ENCODE measurements at regions not wholly inside any gene's neighbourhood (a gene's known extent, or its start where the extent isn't known, plus 50 kb on each side); places are given as distances from the start of the nearest gene placed in this dataset.
A peak's percentile ranks its signal among the peaks of the same experiment; 100 is the strongest.
"Not testable (repeated sequence)": the region's sequence is repeated elsewhere in the genome, so short reads cannot be mapped to it uniquely, and the experiment has no call there.

DNA sequence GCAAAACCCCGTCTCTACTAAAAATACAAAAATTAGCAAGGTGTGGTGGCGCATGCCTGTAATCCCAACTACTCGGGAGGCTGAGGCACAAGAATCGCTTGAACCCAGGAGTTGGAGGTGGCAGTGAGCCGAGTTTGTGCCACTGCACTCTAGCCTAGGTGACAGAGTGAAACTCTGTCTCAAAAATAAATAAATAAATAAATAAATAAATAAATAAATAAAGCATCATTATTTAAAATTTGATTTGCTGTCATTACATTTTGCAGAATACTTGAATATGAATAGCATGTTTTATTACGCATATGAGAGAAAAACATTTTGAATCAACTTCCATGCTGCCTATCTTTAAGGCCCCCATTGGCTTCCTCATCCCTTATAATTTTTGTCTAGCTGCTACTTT, 53.4 kb upstream of the MED14 start:
- not testable (repeated sequence) for DNase-seq

DNA sequence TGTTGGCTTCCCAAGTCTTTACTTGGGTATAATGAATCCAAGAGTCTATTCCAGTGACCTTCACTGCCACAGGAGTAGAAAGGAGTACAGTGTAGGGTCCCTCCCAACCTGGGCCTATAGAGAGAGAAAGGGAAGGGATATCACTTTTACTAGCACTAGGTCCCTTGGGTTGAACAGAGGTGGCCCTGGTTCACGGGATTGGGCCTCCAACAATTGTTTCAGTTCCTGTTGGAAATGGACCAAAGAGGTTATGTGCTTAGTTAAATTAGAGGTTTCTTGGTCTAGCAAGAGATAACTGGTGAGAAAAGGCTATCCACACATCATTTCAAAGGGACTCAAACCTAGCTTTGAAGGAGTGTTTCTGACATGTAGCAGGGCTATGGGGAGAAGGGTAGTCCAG, 57.1 kb upstream of the MED14 start:
- no peak for DNase-seq

DNA sequence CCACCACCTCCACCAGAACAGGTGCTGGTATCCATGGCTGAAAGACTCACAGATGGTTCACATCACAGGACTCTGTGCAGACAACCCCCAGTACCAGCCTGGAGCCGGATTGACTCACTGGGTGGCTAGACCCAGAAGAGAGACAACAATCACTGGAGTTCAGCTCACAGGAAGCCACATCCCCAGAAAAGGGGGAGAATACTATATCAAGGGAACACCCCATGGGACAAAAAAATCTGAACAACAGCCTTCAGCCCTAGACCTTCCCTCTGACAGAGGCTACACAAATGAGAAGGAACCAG, 59.4 kb upstream of the MED14 start:
- not testable (repeated sequence) for DNase-seq

GRCh38 chrX:40799745-40800144, 64.4 kb upstream of the MED14 start:
- DNase-seq: not testable (repeated sequence)

DNA sequence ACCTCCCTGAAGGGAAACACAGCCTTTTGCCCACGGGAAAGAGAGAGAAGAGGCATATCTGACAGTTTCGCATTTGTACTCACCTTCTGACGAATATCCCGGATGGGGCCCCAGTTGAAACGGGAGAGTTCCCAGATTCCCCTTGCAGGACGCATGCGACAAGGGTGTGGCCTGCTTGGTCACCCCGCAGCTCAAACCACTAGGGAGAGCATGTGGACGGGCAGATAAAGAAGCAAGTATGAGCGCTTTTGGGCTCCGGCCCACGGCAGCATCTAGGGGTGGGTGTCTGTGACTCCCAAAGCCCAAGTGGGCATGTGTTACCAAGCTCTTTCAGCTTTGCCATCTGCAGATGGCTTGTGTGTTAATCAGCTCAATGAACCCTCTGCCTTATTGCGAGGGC, 70.1 kb upstream of the MED14 start:
- DNase-seq: peak; percentile 23

- peak; percentile 12 for DNase-seq
Measured at GRCh38 chrX:40806513-40807220, 71.3 kb upstream of the MED14 start.

GRCh38 chrX:40807384-40807783, 72.0 kb upstream of the MED14 start:
- no peak for DNase-seq

DNA sequence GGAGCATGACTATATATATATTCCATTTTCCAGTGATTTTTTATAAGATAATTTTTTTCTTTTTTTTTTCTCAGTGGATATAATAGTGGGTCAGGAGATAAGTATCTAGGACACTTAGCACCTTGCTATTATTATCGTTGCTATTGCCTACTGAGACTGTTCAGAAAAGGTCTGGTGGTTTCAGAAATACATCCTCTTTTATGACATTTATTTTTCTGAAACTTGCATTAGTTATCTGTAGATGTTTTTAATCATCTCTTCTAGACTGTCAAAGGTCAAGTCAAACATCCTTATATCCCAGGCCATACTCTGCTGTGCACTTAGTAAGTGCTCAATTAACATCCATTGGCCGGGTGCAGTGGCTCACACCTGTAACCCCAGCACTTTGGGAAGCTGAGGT, 72.9 kb upstream of the MED14 start:
- no peak for DNase-seq

DNA sequence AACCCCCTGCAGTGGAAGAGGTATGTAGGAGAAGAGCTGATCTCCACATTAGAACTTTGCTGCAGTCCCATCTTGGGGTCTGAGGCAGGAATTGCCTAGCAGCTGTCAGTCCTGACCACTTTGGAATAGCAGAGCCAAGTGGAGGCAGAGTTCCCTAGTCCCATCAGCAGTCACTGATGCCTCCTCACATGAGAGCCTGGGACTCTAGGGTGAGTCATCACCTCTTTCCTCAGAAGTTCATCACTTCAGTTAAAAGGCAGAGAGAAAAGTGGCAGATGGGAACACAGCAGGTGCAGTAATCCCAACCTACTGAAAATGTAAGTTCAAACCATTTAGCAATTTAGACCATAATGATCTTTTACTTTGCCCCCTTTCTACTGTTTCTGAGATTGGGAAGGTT, 73.9 kb upstream of the MED14 start:
- DNase-seq: no peak

DNA sequence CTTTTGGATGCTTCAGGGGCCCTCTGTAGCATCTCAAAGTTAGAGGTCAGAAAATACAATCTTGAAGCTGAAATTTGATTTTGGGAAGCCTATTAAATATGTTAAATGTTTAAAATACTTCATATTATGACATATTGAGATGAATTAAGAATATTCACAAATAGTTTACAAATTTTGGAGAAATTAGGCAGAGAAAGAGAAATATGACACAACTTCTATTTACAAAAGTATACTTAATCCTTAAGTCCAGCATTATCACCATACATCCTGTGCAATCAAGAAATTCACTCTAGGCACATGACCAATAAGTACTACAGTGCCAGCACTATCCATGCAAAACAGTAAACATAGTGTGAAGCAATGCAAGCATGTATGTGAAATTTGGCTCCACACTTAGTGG, 79.7 kb upstream of the MED14 start:
- DNase-seq: not testable (repeated sequence)

GRCh38 chrX:40816906-40817305, 81.6 kb upstream of the MED14 start:
- DNase-seq: no peak

DNA sequence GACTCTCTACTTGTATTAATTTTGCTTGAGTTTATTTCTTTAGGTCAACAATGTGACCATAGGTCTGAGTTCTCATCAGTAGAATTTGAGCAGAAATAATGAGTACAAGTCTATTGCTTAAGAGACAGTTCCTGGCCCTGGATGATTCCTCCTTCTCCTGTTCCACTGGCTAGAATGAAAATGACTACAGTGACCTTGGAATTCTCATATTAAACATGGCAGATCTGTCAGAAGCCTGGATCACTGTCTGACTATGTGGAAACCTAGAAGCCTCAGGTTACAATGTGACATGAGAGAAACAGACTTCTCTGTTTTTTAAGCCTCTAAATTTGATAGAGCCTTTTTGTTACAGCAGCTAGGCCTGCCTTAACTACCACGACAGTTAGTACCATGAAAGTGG, 82.9 kb upstream of the MED14 start:
- DNase-seq: no peak

- no peak for DNase-seq
Measured at GRCh38 chrX:40821780-40822179, 86.4 kb upstream of the MED14 start.

DNA sequence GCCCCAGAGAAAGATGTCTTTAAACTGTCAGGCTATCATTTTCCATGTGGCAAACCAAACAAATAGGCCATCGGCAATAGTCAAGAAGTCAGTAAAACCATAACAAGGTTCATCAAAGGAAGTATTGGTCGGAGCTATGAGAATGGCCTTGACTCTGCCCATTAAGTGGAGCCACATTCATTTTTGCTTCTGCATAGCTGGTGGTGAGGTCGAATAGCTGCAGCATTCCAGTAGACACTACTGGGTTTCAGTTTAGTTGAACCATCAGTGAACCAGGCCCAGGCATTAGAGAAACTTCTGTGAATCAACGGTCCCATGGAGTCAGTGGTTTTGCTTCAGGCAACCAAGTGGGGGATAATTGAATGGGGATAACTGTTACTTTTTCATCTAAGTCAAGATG, 92.0 kb upstream of the MED14 start:
- no peak for DNase-seq

- no peak for DNase-seq
Measured at GRCh38 chrX:40831750-40832149, 96.4 kb upstream of the MED14 start.

GRCh38 chrX:40832723-40833122, 97.4 kb upstream of the MED14 start:
- no peak for DNase-seq

DNA sequence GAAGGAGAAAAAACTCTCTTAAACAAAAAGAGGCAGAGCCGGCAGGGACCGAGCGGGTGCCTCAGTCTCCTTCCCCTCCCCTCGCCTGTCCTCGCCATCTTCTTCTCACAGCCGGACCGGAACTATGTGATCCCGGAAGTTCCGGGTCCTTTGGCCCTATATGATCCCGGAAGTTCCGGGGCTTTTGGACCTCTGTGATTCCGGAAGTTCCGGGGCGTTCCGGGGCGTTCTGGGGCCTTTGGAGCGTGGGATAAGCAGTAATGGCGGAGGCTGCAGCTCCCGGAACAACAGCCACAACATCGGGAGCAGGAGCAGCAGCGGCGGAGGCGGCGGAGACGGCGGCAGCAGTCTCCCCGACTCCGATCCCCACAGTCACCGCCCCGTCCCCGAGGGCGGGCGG, 98.9 kb upstream of the MED14 start:
- no peak for DNase-seq

DNA sequence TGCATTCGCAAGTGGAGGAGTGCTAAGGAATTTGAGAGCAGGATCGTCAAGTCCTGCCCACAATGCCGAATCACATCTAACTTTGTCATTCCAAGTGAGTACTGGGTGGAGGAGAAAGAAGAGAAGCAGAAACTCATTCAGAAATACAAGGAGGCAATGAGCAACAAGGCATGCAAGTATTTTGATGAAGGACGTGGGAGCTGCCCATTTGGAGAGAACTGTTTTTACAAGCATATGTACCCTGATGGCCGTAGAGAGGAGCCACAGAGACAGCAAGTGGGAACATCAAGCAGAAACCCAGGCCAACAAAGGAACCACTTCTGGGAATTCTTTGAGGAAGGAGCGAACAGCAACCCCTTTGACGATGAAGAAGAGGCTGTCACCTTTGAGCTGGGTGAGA, 100.2 kb upstream of the MED14 start:
- DNase-seq: no peak

- no peak for DNase-seq
Measured at GRCh38 chrX:40843643-40844042, 108.3 kb upstream of the MED14 start.

DNA sequence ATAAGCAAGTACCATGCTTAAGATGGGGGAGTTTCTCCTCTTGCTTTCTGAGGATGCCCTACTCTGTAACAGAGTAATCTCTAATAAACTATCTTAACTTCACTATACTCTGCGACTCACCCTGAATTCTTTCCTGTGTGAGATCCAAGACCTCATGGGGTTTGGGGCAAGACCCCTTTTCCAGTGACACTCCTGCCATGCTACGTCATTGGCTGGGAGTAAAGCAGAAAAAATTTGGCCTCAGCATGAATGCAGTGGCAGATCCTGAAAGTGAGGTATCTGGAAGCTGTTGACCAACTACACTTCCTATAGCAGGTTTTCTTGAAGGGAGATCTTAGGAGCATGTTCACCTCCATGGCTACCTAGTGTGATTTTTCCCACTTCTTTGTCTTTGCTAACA, 109.1 kb upstream of the MED14 start:
- no peak for DNase-seq

DNA sequence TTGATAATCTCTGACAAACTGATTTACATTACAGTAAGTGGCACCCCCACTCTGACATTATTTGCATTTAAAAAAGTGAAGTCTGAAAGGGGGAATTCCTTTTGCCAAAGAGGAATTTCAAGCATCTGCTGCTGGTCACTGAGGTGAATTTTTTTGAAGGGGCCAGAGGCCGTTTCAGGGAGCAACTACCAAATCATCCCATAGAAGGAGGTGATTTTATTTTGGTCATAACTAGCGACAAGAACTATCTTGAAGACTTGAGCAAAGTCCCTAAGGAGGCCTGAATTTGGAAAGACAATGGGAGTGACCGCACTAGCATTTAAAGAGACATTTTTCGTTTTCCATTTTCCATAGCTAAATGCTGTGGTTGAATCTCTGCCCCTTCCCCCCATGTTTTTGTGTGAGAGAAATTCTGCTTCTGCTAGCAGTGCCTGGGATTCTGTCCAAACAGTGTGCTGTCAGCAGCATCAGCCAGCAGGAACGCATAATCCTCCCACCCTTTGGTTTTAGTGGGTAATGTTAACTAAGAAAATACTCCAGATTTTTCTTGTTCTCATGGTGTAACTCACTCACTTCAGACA, 110.1 kb upstream of the MED14 start:
- DNase-seq: no peak

GRCh38 chrX:40849906-40850823, 114.8 kb upstream of the MED14 start:
- no peak for DNase-seq

- DNase-seq: no peak
Measured at GRCh38 chrX:40852586-40852985, 117.2 kb upstream of the MED14 start.
